ENCODE measurements at regions not wholly inside any gene's neighbourhood (a gene's known extent, or its start where the extent isn't known, plus 50 kb on each side); places are given as distances from the start of the nearest gene placed in this dataset.

DNA sequence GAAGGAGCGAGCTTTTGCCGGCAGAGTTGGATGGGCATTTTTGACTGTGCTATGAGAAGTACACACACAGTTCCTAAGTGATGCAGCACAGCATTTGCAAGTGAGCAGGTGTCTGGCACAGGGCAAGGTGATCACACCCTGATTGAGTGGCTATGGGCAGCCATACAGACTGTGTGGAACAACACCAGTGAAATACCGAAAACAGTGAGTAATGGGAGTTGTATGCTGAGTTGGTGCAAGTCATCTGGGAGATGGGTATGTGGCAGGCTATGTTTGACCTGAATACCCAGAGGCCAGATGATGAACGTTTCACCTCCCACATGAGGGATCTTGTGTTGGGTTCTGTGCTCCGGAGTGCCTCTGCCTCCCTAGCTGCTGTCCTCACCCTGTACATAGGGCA is 53.5 kb upstream of the TIPARP start:
- no peak overlapping the region for H3K4me3 ChIP-seq (ENCODE audit: control insufficient read depth, low read depth, low read length)
- TF ChIP-seq, protein P1, sequence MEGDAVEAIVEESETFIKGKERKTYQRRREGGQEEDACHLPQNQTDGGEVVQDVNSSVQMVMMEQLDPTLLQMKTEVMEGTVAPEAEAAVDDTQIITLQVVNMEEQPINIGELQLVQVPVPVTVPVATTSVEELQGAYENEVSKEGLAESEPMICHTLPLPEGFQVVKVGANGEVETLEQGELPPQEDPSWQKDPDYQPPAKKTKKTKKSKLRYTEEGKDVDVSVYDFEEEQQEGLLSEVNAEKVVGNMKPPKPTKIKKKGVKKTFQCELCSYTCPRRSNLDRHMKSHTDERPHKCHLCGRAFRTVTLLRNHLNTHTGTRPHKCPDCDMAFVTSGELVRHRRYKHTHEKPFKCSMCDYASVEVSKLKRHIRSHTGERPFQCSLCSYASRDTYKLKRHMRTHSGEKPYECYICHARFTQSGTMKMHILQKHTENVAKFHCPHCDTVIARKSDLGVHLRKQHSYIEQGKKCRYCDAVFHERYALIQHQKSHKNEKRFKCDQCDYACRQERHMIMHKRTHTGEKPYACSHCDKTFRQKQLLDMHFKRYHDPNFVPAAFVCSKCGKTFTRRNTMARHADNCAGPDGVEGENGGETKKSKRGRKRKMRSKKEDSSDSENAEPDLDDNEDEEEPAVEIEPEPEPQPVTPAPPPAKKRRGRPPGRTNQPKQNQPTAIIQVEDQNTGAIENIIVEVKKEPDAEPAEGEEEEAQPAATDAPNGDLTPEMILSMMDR (conservative IDR thresholded peaks at IDR 0.05; ENCODE audit: control insufficient read depth, insufficient read depth, low read depth, low read length): no peak
- peak; percentile 31 for DNase-seq (ENCODE audit: low read depth)

DNA sequence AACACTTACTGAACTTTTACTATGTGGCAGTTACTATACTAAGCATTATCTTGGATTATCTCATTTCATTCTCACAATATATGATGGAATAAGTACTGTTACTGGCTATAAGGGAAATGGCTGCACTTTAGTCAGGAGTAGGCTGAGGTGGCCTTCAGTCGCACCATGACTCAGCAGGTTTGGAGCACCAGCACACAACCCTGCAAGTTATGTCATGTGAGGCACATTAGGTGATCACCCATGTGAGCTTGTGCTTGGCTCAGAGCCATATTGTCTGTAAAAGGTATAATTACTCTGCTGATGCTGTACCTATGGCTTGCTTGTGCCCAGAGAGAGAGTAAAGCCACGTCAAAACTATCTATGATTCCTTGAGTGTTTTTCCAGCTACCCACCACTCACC is 54.1 kb upstream of the TIPARP start:
- peak; percentile 37 for DNase-seq (ENCODE audit: low read depth)
- no peak overlapping the region for H3K4me3 ChIP-seq (ENCODE audit: control insufficient read depth, low read depth, low read length)
- TF ChIP-seq, protein P1 (conservative IDR thresholded peaks at IDR 0.05; ENCODE audit: control insufficient read depth, insufficient read depth, low read depth, low read length): no peak

DNA sequence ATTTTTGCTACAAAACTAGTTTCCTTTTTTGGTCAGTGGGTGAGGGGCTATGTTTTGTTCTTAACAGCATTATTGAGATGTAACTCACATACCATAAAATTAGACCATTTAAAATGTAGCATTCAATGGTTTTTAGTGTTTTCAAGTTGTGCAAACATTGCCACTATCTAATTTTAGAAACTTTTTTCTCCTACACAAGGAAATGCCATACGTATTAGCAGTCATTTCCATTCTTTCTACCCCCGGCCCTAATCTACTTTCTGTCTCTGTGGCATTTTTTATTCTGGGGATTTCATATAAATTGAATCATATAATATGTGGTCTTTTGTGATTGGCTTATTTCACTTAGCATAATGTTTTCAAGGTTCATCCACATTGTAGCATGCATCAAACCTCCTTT is 55.0 kb upstream of the TIPARP start:
- H3K4me3 ChIP-seq (ENCODE audit: control insufficient read depth, low read depth, low read length): no peak overlapping the region
- TF ChIP-seq, protein P1 (conservative IDR thresholded peaks at IDR 0.05; ENCODE audit: control insufficient read depth, insufficient read depth, low read depth, low read length): no peak
- no peak for DNase-seq (ENCODE audit: low read depth)

DNA sequence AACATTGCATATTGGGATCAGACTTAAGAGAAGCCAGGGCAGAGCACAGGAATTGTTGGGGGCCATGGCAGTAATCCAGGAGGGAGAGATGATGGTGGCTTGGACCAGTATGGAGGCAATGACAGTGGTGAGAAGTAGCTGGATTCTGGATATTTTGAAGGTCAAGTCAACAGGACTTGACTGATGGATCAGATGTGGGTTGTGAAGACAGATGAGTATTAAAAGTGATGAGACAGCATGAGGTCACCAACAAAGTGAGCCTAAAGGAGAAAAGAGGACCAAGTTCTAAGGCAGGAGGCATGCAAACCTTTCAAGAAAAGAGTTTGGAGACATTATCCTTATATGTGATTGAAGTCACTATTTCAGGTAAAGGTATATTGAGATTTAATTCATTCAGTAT is 56.6 kb upstream of the TIPARP start:
- H3K4me3 ChIP-seq (ENCODE audit: control insufficient read depth, low read depth, low read length): no peak overlapping the region
- peak; percentile 50 for DNase-seq (ENCODE audit: low read depth)
- TF ChIP-seq, protein P1 (conservative IDR thresholded peaks at IDR 0.05; ENCODE audit: control insufficient read depth, insufficient read depth, low read depth, low read length): no peak

DNA sequence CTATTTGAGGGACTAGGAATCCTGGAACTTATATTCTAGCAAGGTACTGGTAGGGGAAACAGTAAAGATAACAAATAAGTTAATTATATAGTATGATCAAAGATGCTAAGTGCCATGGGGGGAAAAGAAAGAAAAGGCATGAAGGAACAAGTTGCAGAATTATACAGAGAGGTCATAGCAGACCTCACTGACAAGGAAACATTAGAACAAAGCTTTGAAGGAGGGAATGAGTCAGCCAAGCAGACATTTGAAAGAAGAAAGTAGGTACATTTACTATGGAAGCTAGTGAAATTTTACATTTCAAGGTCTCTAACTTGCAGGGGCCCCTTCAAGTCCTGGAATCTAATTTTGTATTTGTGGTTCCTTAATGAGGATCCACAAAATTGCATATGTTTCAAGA is 57.2 kb upstream of the TIPARP start:
- H3K4me3 ChIP-seq (ENCODE audit: control insufficient read depth, low read depth, low read length): no peak overlapping the region
- peak; percentile 40 for DNase-seq (ENCODE audit: low read depth)
- TF ChIP-seq, protein P1 (conservative IDR thresholded peaks at IDR 0.05; ENCODE audit: control insufficient read depth, insufficient read depth, low read depth, low read length): no peak

DNA sequence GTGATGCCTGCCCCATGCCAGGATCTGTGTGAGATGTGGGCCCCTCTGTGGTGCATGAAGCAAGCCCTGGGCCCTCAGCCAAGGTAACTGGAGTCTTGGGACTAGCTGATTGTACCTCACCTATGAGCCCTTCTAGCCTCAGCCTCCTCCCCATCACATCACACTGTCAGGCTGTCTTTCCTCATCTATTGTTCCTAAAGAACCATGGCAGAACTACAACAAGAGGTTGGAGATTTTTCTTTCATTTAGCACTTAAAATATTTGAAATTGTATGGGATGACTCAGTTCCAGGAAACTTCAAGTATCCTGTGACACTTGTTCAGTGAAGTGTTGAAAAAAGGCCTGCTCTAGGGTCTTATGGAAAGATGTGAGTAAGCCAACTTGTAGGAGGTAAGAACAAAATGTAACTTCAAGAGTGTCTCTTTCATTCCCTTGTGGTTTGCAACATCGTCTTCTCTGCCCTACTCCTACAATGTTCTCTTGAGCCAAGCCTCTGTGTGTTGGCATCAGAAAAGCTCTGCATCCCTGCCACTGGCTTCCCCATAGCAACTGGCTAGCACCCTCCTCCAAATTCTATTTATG is 58.7 kb upstream of the TIPARP start:
- TF ChIP-seq, protein P1 (conservative IDR thresholded peaks at IDR 0.05; ENCODE audit: control insufficient read depth, insufficient read depth, low read depth, low read length): no peak
- no peak overlapping the region for H3K4me3 ChIP-seq (ENCODE audit: control insufficient read depth, low read depth, low read length)
- peak; percentile 90 for DNase-seq (ENCODE audit: low read depth)
